Thyroid gland (tissue), 4 donors: ENCODE measurements at regions not wholly inside any gene's neighbourhood (a gene's known extent, or its start where the extent isn't known, plus 50 kb on each side); places are given as distances from the start of the nearest gene placed in this dataset.

ENCODE experiments used
- CTCF ChIP-seq, 6 experiments: fragments of 200-600 bp in 3 of 6; fragments of 450-650 bp in 3 of 6; sonication (generic) in 3 of 6; IDR thresholded peaks; one replicate each; pipeline ENCODE4 v1.5.1; 2016 to 2019; ENCODE audit warnings: antibody characterized with exemption in 6 of 6, mild to moderate bottlenecking in 2 of 6, inconsistent platforms in 1 of 6, moderate library complexity in 1 of 6
- POLR2A ChIP-seq, 2 donors: fragments of 450-650 bp; IDR thresholded peaks; one replicate each; pipeline ENCODE4 v1.6.1; 2017; ENCODE audit warnings: antibody characterized with exemption in 2 of 2, mild to moderate bottlenecking in 2 of 2, moderate library complexity in 1 of 2

GRCh38 chr20:55918471-55918870 lies 86.8 kb downstream of the CBLN4 start:
- TF ChIP-seq CTCF (IDR thresholded peaks at IDR 0.05) (no peak), POLR2A (IDR thresholded peaks at IDR 0.05) (no peak)
